ENCODE measurements at regions not wholly inside any gene's neighbourhood (a gene's known extent, or its start where the extent isn't known, plus 50 kb on each side); places are given as distances from the start of the nearest gene placed in this dataset.

GRCh38 chr1:30045304-30046090 is 677.9 kb downstream of the MATN1 start:
- H3K27ac ChIP-seq (ENCODE audit: low read depth, low read length) = no peak overlapping the region
- DNase-seq = peak; percentile 51
- H3K4me3 ChIP-seq (ENCODE audit: low read length) = no peak overlapping the region
- H3K9me3 ChIP-seq (ENCODE audit: control insufficient read depth, low read length) = peaks cover 23% of the 10 kb centered on the region
- no peaks in the 10 kb centered on the region for H3K27me3 Mint-ChIP-seq (ENCODE audit: insufficient read depth)
- no peaks in the 10 kb centered on the region for H3K36me3 Mint-ChIP-seq (ENCODE audit: low read depth)
- H3K4me1 ChIP-seq (ENCODE audit: control insufficient read depth, insufficient read depth, low read length) = no peaks in the 10 kb centered on the region
- H3K27ac Mint-ChIP-seq = no peak overlapping the region
- peaks cover 10% of the 10 kb centered on the region for H3K9me3 Mint-ChIP-seq
- no peak overlapping the region for H3K4me3 Mint-ChIP-seq
- H3K4me1 Mint-ChIP-seq = peaks cover 7% of the 10 kb centered on the region
- H3K9ac ChIP-seq (ENCODE audit: extremely low read depth, low read length, poor library complexity, severe bottlenecking) = no peak overlapping the region
- WGBS, 2 experiments (ENCODE audit: insufficient coverage in 1 of 2, insufficient read length in 1 of 2) = 93 to 94% methylated on average over 3 to 4 of the region's 4 CpGs
- no peak for TF ChIP-seq CTCF (conservative IDR thresholded peaks at IDR 0.05)
- no peaks in the 10 kb centered on the region for H3K27me3 ChIP-seq (ENCODE audit: control insufficient read depth, insufficient read depth, low read length, poor library complexity, severe bottlenecking)
- no peaks in the 10 kb centered on the region for H3K36me3 ChIP-seq (ENCODE audit: control insufficient read depth, insufficient read depth, low read length)

GRCh38 chr1:30044656-30045144 is 678.7 kb downstream of the MATN1 start:
- WGBS, 2 experiments (ENCODE audit: insufficient coverage in 1 of 2, insufficient read length in 1 of 2) = 95 to 100% methylated on average over 2 of the region's 2 CpGs
- H3K4me3 Mint-ChIP-seq = no peak overlapping the region
- Histone ChIP-seq H3K4me3 (ENCODE audit: low read length) (no peak overlapping the region), H3K27ac (ENCODE audit: low read depth, low read length) (no peak overlapping the region), H3K9ac (ENCODE audit: extremely low read depth, low read length, poor library complexity, severe bottlenecking) (no peak overlapping the region), H3K36me3 (ENCODE audit: control insufficient read depth, insufficient read depth, low read length) (no peaks in the 10 kb centered on the region), H3K9me3 (ENCODE audit: control insufficient read depth, low read length) (peaks cover 27% of the 10 kb centered on the region), H3K27me3 (ENCODE audit: control insufficient read depth, insufficient read depth, low read length, poor library complexity, severe bottlenecking) (no peaks in the 10 kb centered on the region), H3K4me1 (ENCODE audit: control insufficient read depth, insufficient read depth, low read length) (no peaks in the 10 kb centered on the region)
- H3K27me3 Mint-ChIP-seq (ENCODE audit: insufficient read depth) = no peaks in the 10 kb centered on the region
- DNase-seq = no peak
- no peak overlapping the region for H3K27ac Mint-ChIP-seq
- H3K4me1 Mint-ChIP-seq = peaks cover 7% of the 10 kb centered on the region
- no peaks in the 10 kb centered on the region for H3K36me3 Mint-ChIP-seq (ENCODE audit: low read depth)
- H3K9me3 Mint-ChIP-seq = peaks cover 12% of the 10 kb centered on the region
- TF ChIP-seq CTCF (conservative IDR thresholded peaks at IDR 0.05) = no peak

DNA sequence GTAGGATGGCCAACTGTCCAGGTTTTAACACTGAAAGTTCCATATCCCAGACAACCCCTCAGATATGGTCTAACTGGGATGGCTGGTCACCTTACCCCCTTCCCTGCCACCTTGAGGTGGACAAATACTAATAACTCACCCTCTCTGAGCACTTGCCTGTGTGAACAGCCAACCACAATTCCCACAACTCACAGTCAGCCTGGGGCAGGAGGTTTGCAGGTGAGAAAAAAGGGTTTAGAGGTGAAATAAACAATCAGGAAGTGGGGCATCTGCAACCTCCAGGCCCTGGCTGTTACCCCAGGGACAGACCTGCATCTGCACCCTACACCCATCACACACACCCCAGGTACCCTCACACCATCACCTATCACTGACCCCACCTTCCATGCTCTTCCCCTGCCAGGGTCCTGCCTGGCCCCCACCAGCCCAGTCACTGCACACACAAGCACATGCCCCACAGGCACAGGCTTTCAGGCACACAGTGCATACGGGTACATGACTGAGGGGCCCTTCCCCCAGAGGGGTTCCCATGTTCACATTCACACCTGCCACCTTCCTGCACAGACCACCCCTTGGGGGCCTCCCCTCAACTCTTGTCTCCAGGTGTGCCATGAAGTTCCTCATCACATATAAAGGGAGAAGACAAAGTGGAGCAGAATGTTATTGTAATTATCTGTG is 679.5 kb downstream of the MATN1 start:
- H3K27me3 ChIP-seq (ENCODE audit: control insufficient read depth, insufficient read depth, low read length, poor library complexity, severe bottlenecking) = no peaks in the 10 kb centered on the region
- no peak overlapping the region for H3K9ac ChIP-seq (ENCODE audit: extremely low read depth, low read length, poor library complexity, severe bottlenecking)
- no peak overlapping the region for H3K4me3 ChIP-seq (ENCODE audit: low read length)
- TF ChIP-seq CTCF (conservative IDR thresholded peaks at IDR 0.05) = no peak
- H3K4me1 Mint-ChIP-seq = peaks cover 13% of the 10 kb centered on the region
- no peaks in the 10 kb centered on the region for H3K36me3 Mint-ChIP-seq (ENCODE audit: low read depth)
- H3K4me3 Mint-ChIP-seq = no peak overlapping the region
- peak; percentile 23 for DNase-seq
- no peaks in the 10 kb centered on the region for H3K36me3 ChIP-seq (ENCODE audit: control insufficient read depth, insufficient read depth, low read length)
- no peaks in the 10 kb centered on the region for H3K4me1 ChIP-seq (ENCODE audit: control insufficient read depth, insufficient read depth, low read length)
- peaks cover 27% of the 10 kb centered on the region for H3K9me3 ChIP-seq (ENCODE audit: control insufficient read depth, low read length)
- no peak overlapping the region for H3K27ac Mint-ChIP-seq
- H3K27me3 Mint-ChIP-seq (ENCODE audit: insufficient read depth) = no peaks in the 10 kb centered on the region
- H3K27ac ChIP-seq (ENCODE audit: low read depth, low read length) = no peak overlapping the region
- H3K9me3 Mint-ChIP-seq = peaks cover 17% of the 10 kb centered on the region
- 88% methylated on average over 1 of the region's 1 CpG; no CpG with 5 or more reads in 1 of the 2 experiments for WGBS, 2 experiments (ENCODE audit: insufficient coverage in 1 of 2, insufficient read length in 1 of 2)

Measured in endodermal cell (in vitro differentiated cells).